Ascending aorta (tissue), 2 donors: ENCODE measurements at regions not wholly inside any gene's neighbourhood (a gene's known extent, or its start where the extent isn't known, plus 50 kb on each side); places are given as distances from the start of the nearest gene placed in this dataset.

ENCODE experiments used
- DNase-seq, 2 donors: peaks; one replicate each; pipeline ENCODE4 v3.0.0-alpha.2; 2019; ENCODE audit warnings: low spot score in 2 of 2
- H3K27ac ChIP-seq, 2 donors: fragments of 200-600 bp; sonication (generic); one replicate each; pipeline ENCODE4 v1.5.1; 2016 to 2017; ENCODE audit warnings: mild to moderate bottlenecking in 1 of 2
- H3K27me3 ChIP-seq: fragments of 200-600 bp; sonication (generic); one replicate; pipeline ENCODE4 v1.5.1; 2017
- H3K36me3 ChIP-seq, 2 donors: fragments of 200-600 bp; sonication (generic); one replicate each; pipeline ENCODE4 v1.5.1; 2016
- H3K4me1 ChIP-seq, 2 donors: fragments of 200-600 bp; sonication (generic); one replicate each; pipeline ENCODE4 v1.5.1; 2016 to 2017; ENCODE audit warnings: mild to moderate bottlenecking in 1 of 2
- H3K4me3 ChIP-seq, 2 donors: fragments of 200-600 bp; sonication (generic); one replicate each; pipeline ENCODE4 v1.5.1; 2016 to 2017; ENCODE audit warnings: mild to moderate bottlenecking in 1 of 2
- H3K9me3 ChIP-seq, 2 donors: fragments of 200-600 bp; sonication (generic); one replicate each; pipeline ENCODE4 v1.5.1; 2016
- intact Hi-C: fragments of 100-400 bp; cut with DNase I; formaldehyde crosslinking; loops from one replicate; pipeline ENCODE4 v1.15.1; 2023
- TF ChIP-seq, protein P1 (sequence below), 3 experiments: fragments of 200-600 bp in 2 of 3; fragments of 450-650 bp in 1 of 3; sonication (generic) in 2 of 3; IDR thresholded peaks; one replicate each; pipeline ENCODE4 v1.5.1; 2016 to 2019; ENCODE audit warnings: antibody characterized with exemption in 3 of 3, mild to moderate bottlenecking in 1 of 3, moderate library complexity in 1 of 3

DNA sequence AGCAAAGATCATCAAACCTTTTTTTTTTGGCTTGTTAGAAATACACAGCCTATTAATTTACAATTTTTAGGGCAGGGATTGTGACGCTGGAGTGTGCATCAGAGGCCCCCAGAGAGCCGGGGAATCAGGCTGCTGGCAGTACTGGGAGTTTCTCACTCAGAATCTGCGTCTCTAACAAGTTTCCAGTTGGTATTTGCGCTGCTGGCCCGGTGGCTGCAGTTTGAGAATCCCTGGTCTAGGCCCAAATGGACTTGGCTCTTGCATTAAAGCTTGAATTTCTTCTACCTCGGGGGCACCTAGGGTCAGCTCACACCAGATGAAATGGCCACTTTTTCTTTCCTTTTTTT is 150.9 kb upstream of the CIBAR2 start:
- Histone ChIP-seq H3K4me3 (no peak overlapping the region), H3K4me1 (no peaks in the 10 kb centered on the region), H3K27me3 (no peaks in the 10 kb centered on the region), H3K27ac (no peak overlapping the region), H3K9me3 (no peaks in the 10 kb centered on the region), H3K36me3 (no peaks in the 10 kb centered on the region)
- no peak for DNase-seq
- intact Hi-C loops, result no loop called here
- TF ChIP-seq, protein P1, sequence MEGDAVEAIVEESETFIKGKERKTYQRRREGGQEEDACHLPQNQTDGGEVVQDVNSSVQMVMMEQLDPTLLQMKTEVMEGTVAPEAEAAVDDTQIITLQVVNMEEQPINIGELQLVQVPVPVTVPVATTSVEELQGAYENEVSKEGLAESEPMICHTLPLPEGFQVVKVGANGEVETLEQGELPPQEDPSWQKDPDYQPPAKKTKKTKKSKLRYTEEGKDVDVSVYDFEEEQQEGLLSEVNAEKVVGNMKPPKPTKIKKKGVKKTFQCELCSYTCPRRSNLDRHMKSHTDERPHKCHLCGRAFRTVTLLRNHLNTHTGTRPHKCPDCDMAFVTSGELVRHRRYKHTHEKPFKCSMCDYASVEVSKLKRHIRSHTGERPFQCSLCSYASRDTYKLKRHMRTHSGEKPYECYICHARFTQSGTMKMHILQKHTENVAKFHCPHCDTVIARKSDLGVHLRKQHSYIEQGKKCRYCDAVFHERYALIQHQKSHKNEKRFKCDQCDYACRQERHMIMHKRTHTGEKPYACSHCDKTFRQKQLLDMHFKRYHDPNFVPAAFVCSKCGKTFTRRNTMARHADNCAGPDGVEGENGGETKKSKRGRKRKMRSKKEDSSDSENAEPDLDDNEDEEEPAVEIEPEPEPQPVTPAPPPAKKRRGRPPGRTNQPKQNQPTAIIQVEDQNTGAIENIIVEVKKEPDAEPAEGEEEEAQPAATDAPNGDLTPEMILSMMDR (IDR thresholded peaks at IDR 0.05), result no peak

DNA sequence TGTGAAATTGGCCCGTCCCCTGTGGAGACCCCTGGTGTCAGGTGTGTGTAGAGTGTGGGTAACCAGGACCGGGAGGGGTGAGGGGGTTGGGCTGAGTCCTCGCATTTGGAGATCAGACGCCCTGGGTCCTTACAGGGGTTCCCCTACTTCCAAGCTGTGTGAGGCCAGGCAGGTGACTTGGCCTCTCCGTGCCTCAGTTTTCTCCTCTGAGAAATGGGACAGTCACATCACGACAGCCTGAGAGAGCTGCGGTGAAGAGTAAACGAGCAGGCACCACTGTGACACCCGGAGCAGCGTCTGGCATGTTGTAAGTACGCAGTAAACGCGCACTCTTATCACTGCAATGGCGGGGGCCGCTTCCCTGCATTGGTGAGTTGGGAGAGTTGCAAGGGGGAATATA is 152.5 kb upstream of the CIBAR2 start:
- Histone ChIP-seq H3K36me3 (no peaks in the 10 kb centered on the region), H3K27me3 (no peaks in the 10 kb centered on the region), H3K9me3 (no peaks in the 10 kb centered on the region), H3K27ac (no peak overlapping the region), H3K4me3 (no peak overlapping the region), H3K4me1 (no peaks in the 10 kb centered on the region)
- intact Hi-C loops, result no loop called here
- DNase-seq, result no peak
- TF ChIP-seq, protein P1 (IDR thresholded peaks at IDR 0.05), result no peak

DNA sequence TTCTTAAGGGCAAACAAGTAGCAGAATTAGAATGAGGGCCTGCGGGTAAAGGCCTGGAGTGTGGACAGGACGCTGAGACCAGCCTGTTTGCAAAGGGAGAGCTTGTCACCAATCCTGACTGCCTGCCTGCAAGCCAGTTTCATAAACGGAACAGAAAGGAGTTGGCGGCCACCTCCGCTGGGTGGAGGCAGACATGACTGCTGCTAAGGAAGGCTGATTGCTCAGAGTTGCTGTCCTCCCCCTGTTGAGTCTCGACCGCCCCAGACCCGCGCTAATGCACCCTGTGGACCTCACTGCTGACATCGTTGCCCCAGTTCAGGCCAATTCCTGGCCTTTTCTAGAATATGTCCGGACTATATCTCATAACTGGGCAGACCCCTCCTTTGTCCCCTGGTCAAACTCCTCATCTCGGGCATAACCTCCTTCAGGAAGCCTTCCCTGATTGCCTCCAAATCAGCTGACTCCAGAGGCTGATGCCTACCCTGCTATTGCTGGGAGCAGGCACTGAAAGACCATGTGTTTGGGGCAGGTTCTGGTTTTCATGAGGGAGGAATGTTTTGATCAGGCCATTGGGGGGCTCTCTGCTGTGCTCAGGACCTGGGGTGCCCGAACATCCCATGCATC is 153.0 kb upstream of the CIBAR2 start:
- intact Hi-C loops, result no loop called here
- Histone ChIP-seq H3K36me3 (no peaks in the 10 kb centered on the region), H3K27ac (no peak overlapping the region)

DNA sequence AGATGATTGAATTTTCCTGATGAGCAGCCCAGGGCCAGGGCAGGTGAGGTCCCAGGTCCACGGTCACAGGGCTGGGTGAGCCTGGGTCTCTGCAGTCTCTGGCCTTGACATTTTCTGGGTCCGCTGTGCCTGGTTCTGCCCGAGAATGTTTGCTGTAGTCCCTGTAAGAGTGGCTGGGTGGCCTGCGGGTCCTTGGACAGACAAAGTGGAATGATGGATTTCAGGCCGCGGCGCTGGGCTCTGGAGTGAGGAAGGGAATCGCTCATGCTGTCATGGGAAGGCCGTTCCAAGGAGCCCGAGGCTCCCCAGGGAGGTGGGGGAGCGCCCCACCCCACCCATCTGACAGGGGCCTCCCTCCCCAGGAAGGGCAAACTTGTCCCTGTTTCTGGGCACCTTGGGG is 153.5 kb upstream of the CIBAR2 start:
- Histone ChIP-seq H3K4me3 (no peak overlapping the region), H3K36me3 (no peaks in the 10 kb centered on the region), H3K4me1 (no peaks in the 10 kb centered on the region), H3K27ac (no peak overlapping the region), H3K9me3 (no peaks in the 10 kb centered on the region), H3K27me3 (no peaks in the 10 kb centered on the region)
- TF ChIP-seq, protein P1 (IDR thresholded peaks at IDR 0.05), result no peak
- intact Hi-C loops, result no loop called here
- no peak for DNase-seq

More for the DNA sequence above, 153.0 kb upstream of the CIBAR2 start:
- no peaks in the 10 kb centered on the region for H3K9me3 ChIP-seq
- no peak for DNase-seq
- TF ChIP-seq, protein P1 (IDR thresholded peaks at IDR 0.05), result no peak
- H3K4me3 ChIP-seq, result no peak overlapping the region
- no peaks in the 10 kb centered on the region for H3K4me1 ChIP-seq
- no peaks in the 10 kb centered on the region for H3K27me3 ChIP-seq

DNA sequence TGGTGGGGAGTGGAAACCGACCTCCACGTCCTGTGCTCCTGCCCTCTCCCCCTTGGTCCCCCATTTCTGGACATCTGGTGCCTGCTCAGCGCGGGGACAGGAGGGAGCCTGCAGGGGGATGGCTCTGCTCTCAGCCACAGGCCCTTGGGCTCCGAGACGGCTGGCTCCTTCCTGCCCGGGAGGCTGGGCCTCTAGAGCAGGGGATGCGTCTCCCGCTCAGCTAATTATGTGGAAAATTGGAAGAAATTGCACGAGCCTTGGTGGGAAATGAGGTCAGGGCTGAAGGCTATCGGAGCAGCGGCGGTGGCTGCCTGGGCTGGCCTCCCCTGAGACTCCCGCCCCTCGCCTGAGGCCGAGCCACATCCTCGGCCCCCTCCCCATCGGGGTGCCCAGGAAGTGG is 154.6 kb upstream of the CIBAR2 start:
- TF ChIP-seq, protein P1 (IDR thresholded peaks at IDR 0.05), result no peak
- Histone ChIP-seq H3K9me3 (no peaks in the 10 kb centered on the region), H3K27ac (no peak overlapping the region), H3K36me3 (no peaks in the 10 kb centered on the region), H3K4me1 (no peaks in the 10 kb centered on the region), H3K27me3 (no peaks in the 10 kb centered on the region), H3K4me3 (no peak overlapping the region)
- intact Hi-C loops, result no loop called here
- DNase-seq, result no peak

DNA sequence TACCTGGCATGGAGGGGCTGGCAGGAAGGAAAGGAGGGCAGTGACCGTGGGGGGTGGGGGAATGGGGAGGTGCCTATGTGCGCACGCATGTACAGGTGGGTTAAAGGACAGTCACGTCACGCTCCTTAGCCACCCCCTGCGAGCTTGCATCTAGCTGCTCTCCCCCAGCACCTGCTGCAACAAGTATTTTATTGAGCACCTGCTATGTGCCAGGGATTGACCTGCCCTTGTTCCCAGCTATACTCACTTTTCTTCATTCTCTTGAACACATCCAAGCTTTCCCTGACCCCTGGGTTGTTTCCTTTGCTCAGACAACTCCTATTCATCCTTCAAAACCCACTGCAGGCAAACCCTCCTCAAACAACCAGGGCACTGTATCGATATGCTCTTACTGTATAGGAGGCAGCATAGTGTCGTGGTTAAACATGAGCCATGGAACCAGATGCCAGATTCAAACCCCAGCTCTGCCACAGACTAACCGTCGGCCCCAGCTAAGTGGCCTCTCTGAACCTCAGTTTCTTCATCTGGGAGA is 155.2 kb upstream of the CIBAR2 start:
- H3K27ac ChIP-seq, result no peak overlapping the region
- H3K4me1 ChIP-seq, result no peaks in the 10 kb centered on the region
- H3K4me3 ChIP-seq, result no peak overlapping the region
- DNase-seq, result no peak
- no peaks in the 10 kb centered on the region for H3K9me3 ChIP-seq
- no peaks in the 10 kb centered on the region for H3K27me3 ChIP-seq
- intact Hi-C loops, result no loop called here
- TF ChIP-seq, protein P1 (IDR thresholded peaks at IDR 0.05), result no peak
- H3K36me3 ChIP-seq, result no peaks in the 10 kb centered on the region
